ENCODE measurements at regions not wholly inside any gene's neighbourhood (a gene's known extent, or its start where the extent isn't known, plus 50 kb on each side); places are given as distances from the start of the nearest gene placed in this dataset.

- no peak for DNase-seq
Measured at GRCh38 chr2:16288371-16289112, 348.2 kb downstream of the MYCN start.

GRCh38 chr2:16287831-16288230 lies 347.5 kb downstream of the MYCN start:
- no peak for DNase-seq

GRCh38 chr2:16287281-16287680 lies 346.9 kb downstream of the MYCN start:
- DNase-seq: no peak

- DNase-seq: no peak
Measured at GRCh38 chr2:16285813-16286510, 345.6 kb downstream of the MYCN start.

GRCh38 chr2:16284941-16285625 lies 344.7 kb downstream of the MYCN start:
- no peak for DNase-seq

GRCh38 chr2:16283071-16283850 lies 342.9 kb downstream of the MYCN start:
- DNase-seq: no peak

- no peak for DNase-seq
Measured at GRCh38 chr2:16282511-16282910, 342.2 kb downstream of the MYCN start.

- DNase-seq: no peak
Measured at GRCh38 chr2:16281451-16282335, 341.3 kb downstream of the MYCN start.

- no peak for DNase-seq
Measured at GRCh38 chr2:16280081-16280480, 339.7 kb downstream of the MYCN start.

- no peak for DNase-seq
Measured at GRCh38 chr2:16279641-16280040, 339.3 kb downstream of the MYCN start.

GRCh38 chr2:16279201-16279570 lies 338.8 kb downstream of the MYCN start:
- no peak for DNase-seq

GRCh38 chr2:16278421-16279200 lies 338.3 kb downstream of the MYCN start:
- DNase-seq: no peak

- no peak for DNase-seq
Measured at GRCh38 chr2:16277117-16277516, 336.8 kb downstream of the MYCN start.

- DNase-seq: no peak
Measured at GRCh38 chr2:16275661-16276060, 335.3 kb downstream of the MYCN start.

GRCh38 chr2:16275131-16275530 lies 334.8 kb downstream of the MYCN start:
- no peak for DNase-seq

GRCh38 chr2:16273111-16273510 lies 332.8 kb downstream of the MYCN start:
- no peak for DNase-seq

- DNase-seq: no peak
Measured at GRCh38 chr2:16272038-16272788, 331.9 kb downstream of the MYCN start.

- DNase-seq: no peak
Measured at GRCh38 chr2:16271231-16271896, 331.0 kb downstream of the MYCN start.

- DNase-seq: no peak
Measured at GRCh38 chr2:16270441-16270840, 330.1 kb downstream of the MYCN start.
